Stimulated activated CD4-positive, alpha-beta T cell treated with anti-CD3 and anti-CD28 coated beads, Interleukin-4, amount 100 ng/mL, for 4 hours (primary cell): ENCODE measurements at regions not wholly inside any gene's neighbourhood (a gene's known extent, or its start where the extent isn't known, plus 50 kb on each side); places are given as distances from the start of the nearest gene placed in this dataset.

Experiments used
- DNase-seq, 2 experiments: peaks; one replicate each; pipeline ENCODE4 v3.0.0-alpha.2; 2020

GRCh38 chr5:147037515-147038205, 159.1 kb upstream of the PPP2R2B start:
- DNase-seq = no peak

GRCh38 chr5:147040856-147041255, 162.3 kb upstream of the PPP2R2B start:
- DNase-seq = no peak

GRCh38 chr5:147044572-147045273, 166.2 kb upstream of the PPP2R2B start:
- no peak for DNase-seq

- DNase-seq = no peak
These were observed 166.7 kb upstream of the PPP2R2B start for GRCh38 chr5:147045290-147045689.

- no peak for DNase-seq
These were observed 167.7 kb upstream of the PPP2R2B start for GRCh38 chr5:147046281-147046680.

GRCh38 chr5:147046894-147047293, 168.3 kb upstream of the PPP2R2B start:
- DNase-seq = no peak

GRCh38 chr5:147049764-147050163, 171.2 kb upstream of the PPP2R2B start:
- no peak for DNase-seq

- no peak for DNase-seq
These were observed 171.6 kb upstream of the PPP2R2B start for GRCh38 chr5:147050172-147050571.

- DNase-seq = no peak
These were observed 172.6 kb upstream of the PPP2R2B start for GRCh38 chr5:147051193-147051592.

GRCh38 chr5:147052519-147052918, 174.0 kb upstream of the PPP2R2B start:
- no peak for DNase-seq

GRCh38 chr5:147055089-147055826, 176.7 kb upstream of the PPP2R2B start:
- DNase-seq = no peak

GRCh38 chr5:147055850-147056566, 177.5 kb upstream of the PPP2R2B start:
- no peak for DNase-seq

- no peak for DNase-seq
These were observed 177.8 kb upstream of the STK32A start for GRCh38 chr5:147057051-147057450.

- no peak for DNase-seq
These were observed 173.4 kb upstream of the STK32A start for GRCh38 chr5:147061431-147061830.

- DNase-seq = no peak
These were observed 172.4 kb upstream of the STK32A start for GRCh38 chr5:147062427-147062826.

GRCh38 chr5:147063943-147064342, 170.9 kb upstream of the STK32A start:
- DNase-seq = no peak

- DNase-seq = no peak
These were observed 169.8 kb upstream of the STK32A start for GRCh38 chr5:147065071-147065470.

GRCh38 chr5:147068998-147069397, 165.8 kb upstream of the STK32A start:
- DNase-seq = no peak

- no peak for DNase-seq
These were observed 162.2 kb upstream of the STK32A start for GRCh38 chr5:147072622-147073021.

- DNase-seq = no peak
These were observed 161.7 kb upstream of the STK32A start for GRCh38 chr5:147073098-147073497.

GRCh38 chr5:147075187-147075586, 159.6 kb upstream of the STK32A start:
- DNase-seq = no peak

- no peak for DNase-seq
These were observed 154.4 kb upstream of the STK32A start for GRCh38 chr5:147080391-147080790.

GRCh38 chr5:147081311-147081764, 153.5 kb upstream of the STK32A start:
- DNase-seq = no peak
